Naive thymus-derived CD8-positive, alpha-beta T cell (primary cell): ENCODE measurements at regions not wholly inside any gene's neighbourhood (a gene's known extent, or its start where the extent isn't known, plus 50 kb on each side); places are given as distances from the start of the nearest gene placed in this dataset.
A peak's percentile ranks its signal among the peaks of the same experiment; 100 is the strongest.

Source experiments
- ATAC-seq, 2 donors: fragments of 150-1000 bp; cut with Tn5 transposase in 1 of 2; sonication (Bioruptor Pico), chemical (Tn5 transposase) in 1 of 2; 1 replicate in 1 of 2; 2 replicates in 1 of 2; pipeline ENCODE4 v1.10.0; 2021; ENCODE audit warnings: mild to moderate bottlenecking in 2 of 2, moderate library complexity in 2 of 2
- POLR2A ChIA-PET: fragments of 350-600 bp; sonication (Branson Sonifier 250); formaldehyde crosslinking; loops from one replicate; lab custom pipeline; 2021; ENCODE audit warnings: antibody characterized with exemption; lab: Charles Lee
- DNase-seq, 10 donors: peaks; one replicate each; pipeline versions ENCODE4 v3.0.0 to v3.0.0-alpha.2; 2020 to 2022
- H3K27ac Mint-ChIP-seq, 10 donors: one replicate each; pipeline ENCODE4 v1.8.0; 2020 to 2022; ENCODE audit warnings: mild to moderate bottlenecking in 10 of 10, mixed read lengths in 10 of 10, moderate library complexity in 4 of 10, inconsistent platforms in 1 of 10
- H3K27me3 Mint-ChIP-seq, 5 donors: one replicate each; pipeline ENCODE4 v1.8.0; 2021 to 2022; ENCODE audit warnings: mixed read lengths in 5 of 5
- H3K36me3 Mint-ChIP-seq, 3 donors: one replicate each; pipeline ENCODE4 v1.8.0; 2020 to 2022; ENCODE audit warnings: mixed read lengths in 3 of 3, mild to moderate bottlenecking in 2 of 3, inconsistent platforms in 1 of 3
- H3K4me1 Mint-ChIP-seq, 4 donors: one replicate each; pipeline ENCODE4 v1.8.0; 2021 to 2022; ENCODE audit warnings: mixed read lengths in 4 of 4
- H3K4me3 Mint-ChIP-seq, 10 donors: one replicate each; pipeline ENCODE4 v1.8.0; 2020 to 2022; ENCODE audit warnings: mild to moderate bottlenecking in 10 of 10, mixed read lengths in 10 of 10, moderate library complexity in 6 of 10, inconsistent platforms in 1 of 10
- H3K9me3 Mint-ChIP-seq, 9 donors: one replicate each; pipeline ENCODE4 v1.8.0; 2020 to 2022; ENCODE audit warnings: mixed read lengths in 9 of 9, mild to moderate bottlenecking in 3 of 9, inconsistent platforms in 1 of 9, moderate library complexity in 1 of 9

- POLR2A ChIA-PET, result interaction anchor here (0.6 kb wide), 1 partner anchor 39 kb away, joined by 3 read pairs; no protein-coding TSS in a partner anchor
- Mint-ChIP-seq H3K27ac (no peak overlapping the region), H3K9me3 (no peaks in the 10 kb centered on the region), H3K36me3 (no peaks in the 10 kb centered on the region), H3K4me3 (no peak overlapping the region), H3K27me3 (peaks cover 2 to 13% (median 9%) of the 10 kb centered on the region in 5 donors), H3K4me1 (no peaks in the 10 kb centered on the region)
- ATAC-seq, result no peak
- peak in 1 of 10 donors; percentile 2 for DNase-seq
These were observed 100.3 kb downstream of the MCFD2 start for GRCh38 chr2:46815121-46815802.

GRCh38 chr2:46814160-46814961 is 101.2 kb downstream of the MCFD2 start:
- Mint-ChIP-seq H3K9me3 (peaks cover 0 to 7% (median under 1%) of the 10 kb centered on the region in 9 donors), H3K27me3 (peaks cover 4 to 13% (median 9%) of the 10 kb centered on the region in 5 donors), H3K4me1 (no peaks in the 10 kb centered on the region), H3K4me3 (no peak overlapping the region), H3K36me3 (peaks cover 0 to 3% (median 0%) of the 10 kb centered on the region in 3 donors), H3K27ac (peak overlapping the region in 2 of 10 donors; percentile 6 to 51)
- ATAC-seq (no peak), DNase-seq (peak in 1 of 10 donors; percentile 12)
- POLR2A ChIA-PET, result no interaction called here

- H3K27me3 Mint-ChIP-seq, result peaks cover 4 to 13% (median 9%) of the 10 kb centered on the region in 5 donors
- H3K9me3 Mint-ChIP-seq, result peaks cover 0 to 14% (median 6%) of the 10 kb centered on the region in 9 donors
- POLR2A ChIA-PET, result no interaction called here
- no peak overlapping the region for H3K27ac Mint-ChIP-seq
- no peaks in the 10 kb centered on the region for H3K4me1 Mint-ChIP-seq
- H3K4me3 Mint-ChIP-seq, result no peak overlapping the region
- H3K36me3 Mint-ChIP-seq, result peaks cover 0 to 10% (median 0%) of the 10 kb centered on the region in 3 donors
- DNase-seq (no peak), ATAC-seq (no peak)
These were observed 101.9 kb downstream of the MCFD2 start for GRCh38 chr2:46813680-46814079.

GRCh38 chr2:46813020-46813415 is 102.6 kb downstream of the MCFD2 start:
- peaks cover 0 to 12% (median 0%) of the 10 kb centered on the region in 3 donors for H3K36me3 Mint-ChIP-seq
- DNase-seq (no peak), ATAC-seq (no peak)
- peaks cover 0 to 16% (median 7%) of the 10 kb centered on the region in 9 donors for H3K9me3 Mint-ChIP-seq
- H3K4me1 Mint-ChIP-seq, result no peaks in the 10 kb centered on the region
- no peak overlapping the region for H3K27ac Mint-ChIP-seq
- POLR2A ChIA-PET, result no interaction called here
- H3K27me3 Mint-ChIP-seq, result peaks cover 4 to 13% (median 9%) of the 10 kb centered on the region in 5 donors
- no peak overlapping the region for H3K4me3 Mint-ChIP-seq
